ENCODE measurements at regions not wholly inside any gene's neighbourhood (a gene's known extent, or its start where the extent isn't known, plus 50 kb on each side); places are given as distances from the start of the nearest gene placed in this dataset.
"Not testable (repeated sequence)": the region's sequence is repeated elsewhere in the genome, so short reads cannot be mapped to it uniquely, and the experiment has no call there.

DNA sequence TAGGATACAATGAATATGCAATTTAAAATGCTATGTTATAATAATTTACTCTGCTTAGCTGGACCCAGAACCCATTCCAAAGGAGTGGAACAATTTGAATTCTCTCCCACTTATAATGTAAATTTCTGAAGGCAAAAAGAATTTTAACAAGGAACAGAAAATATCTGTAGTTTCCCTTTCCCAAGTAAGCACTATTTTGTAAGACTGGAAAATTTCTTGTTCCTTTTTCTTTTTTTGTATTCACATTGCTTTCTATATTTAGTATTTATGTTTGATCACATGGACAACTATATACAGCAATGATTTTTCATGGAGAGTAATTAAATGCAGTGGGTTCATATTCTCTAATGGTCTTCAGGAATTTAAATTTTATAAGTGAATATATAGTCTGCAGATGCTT lies 127.4 kb downstream of the GPR85 start:
- TF ChIP-seq, protein P1, sequence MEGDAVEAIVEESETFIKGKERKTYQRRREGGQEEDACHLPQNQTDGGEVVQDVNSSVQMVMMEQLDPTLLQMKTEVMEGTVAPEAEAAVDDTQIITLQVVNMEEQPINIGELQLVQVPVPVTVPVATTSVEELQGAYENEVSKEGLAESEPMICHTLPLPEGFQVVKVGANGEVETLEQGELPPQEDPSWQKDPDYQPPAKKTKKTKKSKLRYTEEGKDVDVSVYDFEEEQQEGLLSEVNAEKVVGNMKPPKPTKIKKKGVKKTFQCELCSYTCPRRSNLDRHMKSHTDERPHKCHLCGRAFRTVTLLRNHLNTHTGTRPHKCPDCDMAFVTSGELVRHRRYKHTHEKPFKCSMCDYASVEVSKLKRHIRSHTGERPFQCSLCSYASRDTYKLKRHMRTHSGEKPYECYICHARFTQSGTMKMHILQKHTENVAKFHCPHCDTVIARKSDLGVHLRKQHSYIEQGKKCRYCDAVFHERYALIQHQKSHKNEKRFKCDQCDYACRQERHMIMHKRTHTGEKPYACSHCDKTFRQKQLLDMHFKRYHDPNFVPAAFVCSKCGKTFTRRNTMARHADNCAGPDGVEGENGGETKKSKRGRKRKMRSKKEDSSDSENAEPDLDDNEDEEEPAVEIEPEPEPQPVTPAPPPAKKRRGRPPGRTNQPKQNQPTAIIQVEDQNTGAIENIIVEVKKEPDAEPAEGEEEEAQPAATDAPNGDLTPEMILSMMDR (IDR thresholded peaks at IDR 0.05; ENCODE audit: borderline replicate concordance, extremely low read depth, insufficient read depth), result no peak
- DNase-seq, result no peak
- Histone ChIP-seq H3K36me3 (ENCODE audit: control insufficient read depth in 2 of 3, insufficient read depth in 3 of 3, low read length in 3 of 3) (no peaks in the 10 kb centered on the region), H3K27ac (ENCODE audit: low read depth in 2 of 2, low read length in 2 of 2) (no peak overlapping the region), H3K4me1 (ENCODE audit: control insufficient read depth in 2 of 3, insufficient read depth in 2 of 3, low read depth in 1 of 3, low read length in 3 of 3) (no peaks in the 10 kb centered on the region), H3K9me3 (ENCODE audit: control insufficient read depth in 2 of 3, insufficient read depth in 1 of 3, low read length in 3 of 3) (no peaks in the 10 kb centered on the region), H3K4me3 (ENCODE audit: low read length in 3 of 3) (no peak overlapping the region), H3K27me3 (ENCODE audit: control insufficient read depth, insufficient read depth, low read length) (no peaks in the 10 kb centered on the region), H3K9ac (ENCODE audit: low read length in 3 of 3) (no peak overlapping the region)
- no peak for FAIRE-seq
- intact Hi-C loops (cut with DNase I), result no loop called here

DNA sequence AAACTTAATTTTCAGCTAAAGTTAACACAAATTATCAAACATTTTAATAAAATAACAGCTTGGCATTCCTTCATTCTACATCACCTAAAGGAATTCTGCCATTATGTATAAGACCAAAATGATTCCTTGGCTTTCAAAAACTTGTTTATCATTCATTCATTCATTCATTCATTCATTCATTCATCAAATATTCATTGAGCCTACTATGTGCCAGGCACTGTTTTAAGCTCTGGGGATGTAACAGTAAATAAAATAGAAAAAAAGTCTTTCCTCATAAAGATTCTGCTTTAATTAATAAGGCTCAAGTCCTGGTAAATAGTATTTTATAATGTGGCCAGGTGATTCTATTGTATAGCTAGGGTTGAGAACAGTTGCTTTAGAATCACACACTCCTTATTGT lies 127.9 kb downstream of the GPR85 start:
- H3K36me3 ChIP-seq (ENCODE audit: control insufficient read depth in 2 of 3, insufficient read depth in 3 of 3, low read length in 3 of 3), result no peaks in the 10 kb centered on the region
- no peak for FAIRE-seq
- intact Hi-C loops (cut with DNase I), result no loop called here
- H3K4me3 ChIP-seq (ENCODE audit: low read length in 3 of 3), result no peak overlapping the region
- H3K4me1 ChIP-seq (ENCODE audit: control insufficient read depth in 2 of 3, insufficient read depth in 2 of 3, low read depth in 1 of 3, low read length in 3 of 3), result no peaks in the 10 kb centered on the region
- DNase-seq, result no peak
- no peaks in the 10 kb centered on the region for H3K27me3 ChIP-seq (ENCODE audit: control insufficient read depth, insufficient read depth, low read length)
- H3K27ac ChIP-seq (ENCODE audit: low read depth in 2 of 2, low read length in 2 of 2), result no peak overlapping the region
- TF ChIP-seq, protein P1 (IDR thresholded peaks at IDR 0.05; ENCODE audit: borderline replicate concordance, extremely low read depth, insufficient read depth), result no peak
- peaks cover 0 to 1% (median 0%) of the 10 kb centered on the region in 3 donors for H3K9me3 ChIP-seq (ENCODE audit: control insufficient read depth in 2 of 3, insufficient read depth in 1 of 3, low read length in 3 of 3)
- no peak overlapping the region for H3K9ac ChIP-seq (ENCODE audit: low read length in 3 of 3)

DNA sequence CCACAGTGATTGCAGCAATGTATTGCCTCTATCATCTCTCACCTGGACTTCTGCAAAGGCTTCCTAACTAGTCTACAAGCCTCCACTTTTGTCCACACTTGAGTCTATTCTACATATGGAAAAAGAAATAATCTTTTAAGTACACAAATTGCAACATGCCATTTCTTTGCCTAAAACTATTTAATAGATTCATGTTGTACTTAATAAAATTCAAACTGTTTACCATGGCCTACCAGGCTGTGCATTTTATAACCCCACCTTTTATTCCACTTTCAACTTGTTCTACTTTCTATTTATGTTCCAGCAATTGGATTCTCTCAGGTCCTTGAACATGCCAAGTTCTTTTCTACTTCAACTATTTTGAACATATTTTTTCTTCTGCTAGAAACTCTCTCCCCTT lies 128.7 kb downstream of the GPR85 start:
- Histone ChIP-seq H3K9me3 (ENCODE audit: control insufficient read depth in 2 of 3, insufficient read depth in 1 of 3, low read length in 3 of 3) (peaks cover 0 to 2% (median 0%) of the 10 kb centered on the region in 3 donors), H3K9ac (ENCODE audit: low read length in 3 of 3) (no peak overlapping the region), H3K4me1 (ENCODE audit: control insufficient read depth in 2 of 3, insufficient read depth in 2 of 3, low read depth in 1 of 3, low read length in 3 of 3) (no peaks in the 10 kb centered on the region), H3K27me3 (ENCODE audit: control insufficient read depth, insufficient read depth, low read length) (no peaks in the 10 kb centered on the region), H3K27ac (ENCODE audit: low read depth in 2 of 2, low read length in 2 of 2) (no peak overlapping the region), H3K36me3 (ENCODE audit: control insufficient read depth in 2 of 3, insufficient read depth in 3 of 3, low read length in 3 of 3) (no peaks in the 10 kb centered on the region), H3K4me3 (ENCODE audit: low read length in 3 of 3) (no peak overlapping the region)
- FAIRE-seq, result no peak
- TF ChIP-seq, protein P1 (IDR thresholded peaks at IDR 0.05; ENCODE audit: borderline replicate concordance, extremely low read depth, insufficient read depth), result no peak
- intact Hi-C loops (cut with DNase I), result no loop called here
- DNase-seq, result no peak

DNA sequence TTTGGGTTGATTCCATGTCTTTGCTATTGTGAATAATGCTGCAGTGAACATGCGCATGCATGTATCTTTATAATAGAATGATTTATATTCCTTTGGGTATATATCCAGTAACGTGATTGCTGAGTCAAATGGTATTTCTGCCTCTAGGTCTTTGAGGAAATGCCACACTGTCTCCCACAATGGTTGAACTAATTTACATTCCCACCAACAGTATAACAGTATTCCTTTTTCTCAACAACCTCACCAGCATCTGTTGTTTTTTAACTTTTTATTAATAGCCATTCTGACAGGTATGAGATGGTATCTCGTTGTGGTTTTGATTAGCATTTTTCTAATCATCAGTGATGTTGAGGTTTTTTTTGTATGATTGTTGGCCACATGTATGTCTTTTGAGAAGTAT lies 133.6 kb downstream of the GPR85 start:
- H3K27me3 ChIP-seq (ENCODE audit: control insufficient read depth, insufficient read depth, low read length); H3K9ac ChIP-seq (ENCODE audit: low read length in 3 of 3); H3K27ac ChIP-seq (ENCODE audit: low read depth in 2 of 2, low read length in 2 of 2); DNase-seq; H3K36me3 ChIP-seq (ENCODE audit: control insufficient read depth in 2 of 3, insufficient read depth in 3 of 3, low read length in 3 of 3); H3K9me3 ChIP-seq (ENCODE audit: control insufficient read depth in 2 of 3, insufficient read depth in 1 of 3, low read length in 3 of 3); intact Hi-C loops (cut with DNase I); FAIRE-seq; H3K4me3 ChIP-seq (ENCODE audit: low read length in 3 of 3); H3K4me1 ChIP-seq (ENCODE audit: control insufficient read depth in 2 of 3, insufficient read depth in 2 of 3, low read depth in 1 of 3, low read length in 3 of 3): not testable (repeated sequence)

Measured in kidney (tissue), 13 donors.